WI38 (cell line): ENCODE measurements at regions not wholly inside any gene's neighbourhood (a gene's known extent, or its start where the extent isn't known, plus 50 kb on each side); places are given as distances from the start of the nearest gene placed in this dataset.

ENCODE experiments used
- H3K4me3 ChIP-seq: 2 replicates; pipeline ENCODE4 v1.5.1; 2011; ENCODE audit warnings: low read depth, mild to moderate bottlenecking, control low read depth, low read length
- CTCF ChIP-seq: IDR thresholded peaks from 2 replicates; pipeline ENCODE4 v1.5.1; 2012; ENCODE audit warnings: low read depth, mild to moderate bottlenecking, control low read depth, low read length

GRCh38 chr12:89070603-89071002 is 281.7 kb downstream of the DUSP6 start:
- TF ChIP-seq CTCF, result no peak
- H3K4me3 ChIP-seq, result no peak overlapping the region

DNA sequence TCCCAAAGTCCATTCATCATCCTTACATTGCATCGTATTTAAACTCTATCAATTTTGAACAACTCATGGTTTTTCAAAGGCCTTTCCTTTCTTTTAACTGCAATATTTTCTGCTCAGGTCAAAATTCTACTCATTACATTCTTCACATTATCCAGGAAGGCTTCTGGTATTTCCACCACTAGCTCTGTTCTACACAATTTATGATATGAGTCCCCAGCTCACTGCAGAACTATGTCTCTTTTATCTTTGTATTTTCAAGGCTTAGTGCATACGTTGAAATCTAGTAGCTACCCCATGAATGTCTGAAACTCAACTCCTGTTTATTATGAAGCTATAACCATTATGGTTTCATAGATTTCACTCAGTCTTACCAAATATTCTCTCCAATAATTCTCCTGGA is 282.9 kb downstream of the DUSP6 start:
- no peak for TF ChIP-seq CTCF

DNA sequence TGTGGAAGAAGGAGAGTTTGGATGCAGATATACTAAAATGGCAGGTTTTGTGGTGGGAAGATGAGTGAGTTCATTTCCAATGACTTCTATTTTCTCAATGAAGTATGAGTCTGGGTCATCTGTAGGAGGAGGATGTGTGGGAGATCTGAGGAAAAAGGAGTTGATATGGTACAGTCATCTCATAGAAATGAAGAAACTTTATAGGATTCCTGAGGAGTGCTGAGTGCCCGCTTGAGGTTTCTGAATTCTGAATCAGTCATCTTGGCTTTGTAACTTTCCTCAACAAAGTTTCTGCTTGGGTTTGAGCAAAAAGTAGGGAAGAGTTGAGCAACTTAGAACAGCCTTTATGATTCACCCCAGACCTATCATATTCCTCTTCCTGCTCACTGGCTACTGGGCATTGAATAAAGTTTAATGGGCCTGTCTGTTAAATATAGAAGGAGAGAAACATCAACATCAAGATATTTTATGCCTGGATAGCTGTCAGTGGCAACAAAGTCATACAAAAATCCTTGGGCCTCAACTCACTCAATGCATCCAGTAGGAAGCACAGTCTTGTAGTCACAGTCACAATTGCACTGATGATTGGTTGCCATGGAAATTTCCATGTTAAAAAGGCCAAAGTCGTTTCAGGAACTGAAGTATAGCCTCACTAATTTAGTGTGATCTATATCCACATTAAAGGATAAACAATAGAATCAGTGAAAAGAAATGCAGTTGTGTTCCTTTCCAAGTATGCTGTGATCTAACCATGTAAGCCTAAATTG is 284.7 kb downstream of the DUSP6 start:
- no peak overlapping the region for H3K4me3 ChIP-seq
- no peak for TF ChIP-seq CTCF

More for the DNA sequence above, 282.9 kb downstream of the DUSP6 start:
- H3K4me3 ChIP-seq, result no peak overlapping the region

DNA sequence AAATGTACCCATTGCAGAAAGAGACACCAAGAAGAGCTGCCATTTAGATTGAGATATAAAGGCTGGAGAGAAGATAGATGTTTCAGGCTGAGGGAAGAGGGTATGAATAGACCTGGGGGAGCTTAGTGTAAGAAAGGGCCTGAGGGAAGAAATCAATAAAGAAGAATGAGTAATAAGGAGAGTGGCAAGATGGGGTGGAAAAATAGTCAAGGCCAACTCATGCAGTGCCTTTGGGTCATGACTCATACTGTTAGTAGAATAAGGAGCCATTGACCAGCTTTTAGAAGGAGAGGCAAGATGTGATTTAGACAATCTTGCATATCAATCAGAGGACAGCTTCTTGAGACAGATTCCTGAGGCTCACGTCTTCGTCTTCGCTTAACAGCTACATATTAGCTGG is 287.5 kb downstream of the DUSP6 start:
- TF ChIP-seq CTCF, result no peak
- H3K4me3 ChIP-seq, result no peak overlapping the region

DNA sequence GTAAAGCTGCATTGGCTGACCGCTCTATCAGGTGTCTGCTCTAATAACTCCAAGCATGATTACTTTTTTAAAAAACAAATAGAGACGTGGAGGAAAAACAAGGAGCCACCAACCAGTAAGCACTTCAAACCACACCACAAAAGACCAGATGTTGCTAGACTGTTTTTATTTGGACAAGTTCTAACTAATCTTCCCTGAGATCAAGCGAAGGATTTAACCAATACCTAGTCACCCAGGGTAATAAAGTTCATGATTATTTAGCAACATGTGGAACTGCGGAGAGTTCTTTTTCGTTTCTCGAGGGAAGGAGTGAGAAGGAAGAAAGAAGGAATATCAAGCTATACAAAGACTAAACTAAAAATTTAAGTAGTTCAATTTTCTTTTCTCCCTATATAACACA is 288.1 kb downstream of the DUSP6 start:
- H3K4me3 ChIP-seq, result no peak overlapping the region
- TF ChIP-seq CTCF, result no peak

DNA sequence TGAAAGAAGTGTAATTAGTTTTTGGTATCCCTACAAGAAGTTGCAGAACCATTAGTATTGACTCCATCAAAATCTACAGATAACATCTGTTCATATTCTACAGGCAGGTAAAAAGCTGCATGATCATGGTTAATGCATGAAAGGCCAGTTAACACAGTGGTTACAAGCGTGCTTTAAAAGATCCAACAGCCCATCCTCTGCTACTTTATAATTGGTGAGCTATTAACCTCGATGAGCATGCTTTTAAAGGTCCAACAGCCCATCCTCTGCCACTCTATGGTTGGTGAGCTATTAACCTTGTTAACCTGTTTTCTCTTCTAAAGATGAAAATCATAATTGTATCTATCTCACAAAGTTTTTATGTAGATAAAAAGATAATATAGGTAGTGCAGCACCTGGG is 289.3 kb downstream of the DUSP6 start:
- no peak overlapping the region for H3K4me3 ChIP-seq
- TF ChIP-seq CTCF, result no peak

GRCh38 chr12:89059721-89060541 is 292.4 kb downstream of the DUSP6 start:
- TF ChIP-seq CTCF, result no peak
- no peak overlapping the region for H3K4me3 ChIP-seq
